PFSK-1 (cell line): ENCODE measurements at regions not wholly inside any gene's neighbourhood (a gene's known extent, or its start where the extent isn't known, plus 50 kb on each side); places are given as distances from the start of the nearest gene placed in this dataset.

Experiments used
- FOXP2 ChIP-seq: optimal IDR thresholded peaks from 2 replicates; pipeline ENCODE3; 2011; ENCODE audit warnings: borderline replicate concordance, control low read depth, inconsistent platforms; ENCODE audit not compliant: insufficient read depth; ENCODE audit errors: extremely low read length, extremely low read depth
- POLR2AphosphoS5 ChIP-seq: IDR thresholded peaks from 2 replicates; pipeline ENCODE4 v1.6.1; 2012; ENCODE audit warnings: low read depth, mild to moderate bottlenecking, control low read depth, low read length, moderate library complexity
- SIN3A ChIP-seq: IDR thresholded peaks from 2 replicates; pipeline ENCODE4 v1.6.1; 2012; ENCODE audit warnings: mild to moderate bottlenecking, low read length, moderate library complexity, borderline replicate concordance; ENCODE audit not compliant: insufficient read depth
- TAF1 ChIP-seq: IDR thresholded peaks from 2 replicates; pipeline ENCODE4 v1.6.1; 2012; ENCODE audit warnings: low read length, control low read depth, borderline replicate concordance; ENCODE audit not compliant: insufficient read depth

- TF ChIP-seq FOXP2 (no peak), SIN3A (no peak), POLR2AphosphoS5 (no peak), TAF1 (no peak)
Measured at GRCh38 chrX:110531873-110532580, 173.4 kb downstream of the RTL9 start.
